Lung (tissue), 11 donors: ENCODE measurements at regions not wholly inside any gene's neighbourhood (a gene's known extent, or its start where the extent isn't known, plus 50 kb on each side); places are given as distances from the start of the nearest gene placed in this dataset.
"Not testable (repeated sequence)": the region's sequence is repeated elsewhere in the genome, so short reads cannot be mapped to it uniquely, and the experiment has no call there.

ENCODE experiments used
- ATAC-seq: fragments of 200-7000 bp; cut with Tn5 transposase; one replicate; pipeline ENCODE4 v1.9.1; 2020; ENCODE audit warnings: moderate number of reproducible peaks; ENCODE audit not compliant: insufficient read depth, low FRiP score
- DNase-seq, 3 donors: peaks; one replicate each; pipeline ENCODE4 v3.0.0-alpha.2; 2013 to 2017
- H3K27ac ChIP-seq, 2 donors: one replicate each; pipeline ENCODE4 v1.5.1; 2013; ENCODE audit warnings: mild to moderate bottlenecking in 2 of 2, moderate library complexity in 2 of 2, control low read depth in 1 of 2, inconsistent platforms in 1 of 2, low read depth in 1 of 2, low read length in 1 of 2
- H3K27me3 ChIP-seq, 3 donors: one replicate each; pipeline ENCODE4 v1.5.1; 2013; ENCODE audit warnings: low read length in 2 of 3; ENCODE audit not compliant: control insufficient read depth in 3 of 3, insufficient read depth in 3 of 3
- H3K36me3 ChIP-seq, 4 donors: one replicate each; pipeline ENCODE4 v1.5.1; 2013; ENCODE audit warnings: low read length in 4 of 4, mild to moderate bottlenecking in 1 of 4, moderate library complexity in 1 of 4; ENCODE audit not compliant: control insufficient read depth in 4 of 4, insufficient read depth in 4 of 4
- H3K4me1 ChIP-seq, 5 donors: one replicate each; pipeline ENCODE4 v1.5.1; 2013; ENCODE audit warnings: low read length in 5 of 5, mild to moderate bottlenecking in 2 of 5, moderate library complexity in 1 of 5; ENCODE audit not compliant: control insufficient read depth in 5 of 5, insufficient read depth in 5 of 5
- H3K4me3 ChIP-seq: one replicate; pipeline ENCODE4 v1.5.1; 2013; ENCODE audit warnings: mild to moderate bottlenecking, control low read depth, moderate library complexity
- H3K9ac ChIP-seq, 2 donors: one replicate each; pipeline ENCODE4 v1.5.1; 2013; ENCODE audit warnings: low read length in 2 of 2, control low read depth in 1 of 2; ENCODE audit not compliant: insufficient read depth in 1 of 2
- H3K9me3 ChIP-seq, 4 donors: one replicate each; pipeline ENCODE4 v1.5.1; 2013; ENCODE audit warnings: low read length in 3 of 4, mild to moderate bottlenecking in 1 of 4, moderate library complexity in 1 of 4; ENCODE audit not compliant: control insufficient read depth in 4 of 4, insufficient read depth in 3 of 4
- WGBS, 2 donors: extraction: QIAGEN DNeasy Blood & Tissue Kit; methylation state at CpG; one replicate each; pipeline ENCODE4 v1.1.7; 2013; 5-methylcytosine and 5-hydroxymethylcytosine counted together
- TF ChIP-seq, protein P1 (sequence below): IDR thresholded peaks from 2 replicates; pipeline ENCODE4 v1.5.1; 2012; ENCODE audit warnings: mild to moderate bottlenecking; ENCODE audit errors: control extremely low read depth, extremely low read depth
- donor health status: control.
- donor health status: control.
- donor health status: Bipolar disorder and iron deficiency.
- donor health status: healthy.
- donor health status: DM: yes; HTN: yes; CAD: no.

DNA sequence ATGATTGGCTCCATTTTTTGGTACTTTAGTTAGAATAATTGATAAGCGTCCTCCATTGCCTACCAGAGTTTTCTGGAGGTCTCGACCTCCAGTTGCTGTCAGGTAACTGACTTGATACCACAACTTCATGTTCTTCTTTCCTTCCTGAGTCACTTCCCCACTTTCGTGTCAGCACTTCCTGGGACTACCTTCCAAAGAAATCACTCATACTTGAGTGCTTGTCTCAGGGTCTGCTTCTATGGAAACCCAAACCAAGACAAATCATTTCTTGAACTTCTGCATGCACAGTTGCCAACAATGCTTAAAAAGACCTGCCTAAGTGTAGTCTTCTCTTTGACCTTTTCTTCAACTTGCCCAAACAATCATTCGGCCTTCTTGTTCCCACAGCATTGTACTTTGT is 210.3 kb upstream of the ETAA1 start:
- 77 to 84% methylated on average over 4 of the region's 4 CpGs for WGBS, 2 donors
- Histone ChIP-seq H3K36me3 (no peaks in the 10 kb centered on the region), H3K27ac (no peak overlapping the region), H3K9ac (no peak overlapping the region), H3K9me3 (no peaks in the 10 kb centered on the region), H3K27me3 (no peaks in the 10 kb centered on the region), H3K4me3 (no peak overlapping the region), H3K4me1 (no peaks in the 10 kb centered on the region)
- DNase-seq (no peak), ATAC-seq (no peak)
- TF ChIP-seq, protein P1, sequence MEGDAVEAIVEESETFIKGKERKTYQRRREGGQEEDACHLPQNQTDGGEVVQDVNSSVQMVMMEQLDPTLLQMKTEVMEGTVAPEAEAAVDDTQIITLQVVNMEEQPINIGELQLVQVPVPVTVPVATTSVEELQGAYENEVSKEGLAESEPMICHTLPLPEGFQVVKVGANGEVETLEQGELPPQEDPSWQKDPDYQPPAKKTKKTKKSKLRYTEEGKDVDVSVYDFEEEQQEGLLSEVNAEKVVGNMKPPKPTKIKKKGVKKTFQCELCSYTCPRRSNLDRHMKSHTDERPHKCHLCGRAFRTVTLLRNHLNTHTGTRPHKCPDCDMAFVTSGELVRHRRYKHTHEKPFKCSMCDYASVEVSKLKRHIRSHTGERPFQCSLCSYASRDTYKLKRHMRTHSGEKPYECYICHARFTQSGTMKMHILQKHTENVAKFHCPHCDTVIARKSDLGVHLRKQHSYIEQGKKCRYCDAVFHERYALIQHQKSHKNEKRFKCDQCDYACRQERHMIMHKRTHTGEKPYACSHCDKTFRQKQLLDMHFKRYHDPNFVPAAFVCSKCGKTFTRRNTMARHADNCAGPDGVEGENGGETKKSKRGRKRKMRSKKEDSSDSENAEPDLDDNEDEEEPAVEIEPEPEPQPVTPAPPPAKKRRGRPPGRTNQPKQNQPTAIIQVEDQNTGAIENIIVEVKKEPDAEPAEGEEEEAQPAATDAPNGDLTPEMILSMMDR = no peak

DNA sequence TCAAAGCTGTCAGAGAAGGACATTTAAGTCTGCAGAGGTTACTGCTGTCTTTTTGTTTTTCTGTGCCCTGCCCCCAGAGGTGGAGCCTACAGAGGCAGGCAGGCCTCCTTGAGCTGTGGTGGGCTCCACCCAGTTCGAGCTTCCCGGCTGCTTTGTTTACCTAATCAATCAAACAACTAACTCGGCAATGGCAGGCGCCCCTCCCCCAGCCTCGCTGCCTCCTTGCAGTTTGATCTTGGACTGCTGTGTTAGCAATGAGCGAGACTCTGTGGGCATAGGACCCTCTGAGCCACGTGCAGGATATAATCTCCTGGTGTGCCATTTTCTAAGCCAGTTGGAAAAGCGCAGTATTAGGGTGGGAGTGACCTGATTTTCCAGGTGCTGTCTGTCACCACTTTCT is 201.8 kb upstream of the ETAA1 start:
- not testable (repeated sequence) for H3K4me3 ChIP-seq, H3K9me3 ChIP-seq, DNase-seq, H3K27me3 ChIP-seq, H3K36me3 ChIP-seq, H3K4me1 ChIP-seq, H3K27ac ChIP-seq, H3K9ac ChIP-seq, ATAC-seq
- 67 to 77% methylated on average over 8 of the region's 8 CpGs for WGBS, 2 donors

DNA sequence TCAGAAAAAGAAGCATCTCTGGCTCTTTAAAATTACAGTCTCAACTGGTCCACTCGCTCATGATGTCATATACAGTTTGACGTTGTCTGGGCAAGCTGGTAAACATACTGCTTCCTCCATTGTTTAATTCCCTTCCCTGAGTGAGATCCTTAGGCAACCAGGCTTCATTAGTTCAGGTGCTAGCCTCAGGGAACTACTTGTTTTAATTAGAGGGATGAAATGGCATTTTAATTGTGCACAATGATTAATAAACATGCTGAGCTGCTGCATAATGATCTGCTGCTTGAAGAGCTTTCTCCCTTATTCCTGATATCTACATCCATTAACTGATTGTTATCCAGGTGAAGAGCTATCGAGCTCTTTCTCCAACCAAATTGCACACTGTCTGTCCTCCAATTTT is 195.6 kb upstream of the ETAA1 start:
- Histone ChIP-seq H3K9me3 (no peaks in the 10 kb centered on the region), H3K27me3 (no peaks in the 10 kb centered on the region), H3K27ac (no peak overlapping the region), H3K36me3 (no peaks in the 10 kb centered on the region), H3K9ac (no peak overlapping the region), H3K4me3 (no peak overlapping the region), H3K4me1 (no peaks in the 10 kb centered on the region)
- ATAC-seq (no peak), DNase-seq (no peak)
- TF ChIP-seq, protein P1 = no peak
- WGBS, 2 donors = 76 to 85% methylated on average over 3 of the region's 3 CpGs

DNA sequence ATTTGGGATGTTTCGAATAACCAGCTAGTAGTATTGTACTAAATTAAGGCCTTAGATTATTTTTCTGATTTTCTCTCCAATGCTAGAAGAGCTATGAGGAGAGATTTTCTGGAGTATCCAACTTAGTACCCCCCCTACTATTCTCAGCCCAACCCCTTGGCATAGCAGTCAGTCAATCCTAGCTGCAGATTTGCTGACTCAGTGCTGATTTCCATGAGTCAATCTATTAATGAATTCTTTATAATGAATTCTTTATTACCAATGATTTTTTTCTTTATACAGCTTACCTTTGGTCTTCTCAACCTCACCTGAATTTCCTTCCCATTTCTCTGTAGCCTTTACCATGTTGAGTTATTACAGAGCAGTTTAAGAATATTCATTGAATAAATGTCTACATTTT is 192.8 kb upstream of the ETAA1 start:
- Histone ChIP-seq H3K27me3 (no peaks in the 10 kb centered on the region), H3K27ac (no peak overlapping the region), H3K9ac (no peak overlapping the region), H3K36me3 (no peaks in the 10 kb centered on the region), H3K4me3 (no peak overlapping the region), H3K4me1 (peaks cover 0 to 2% (median 0%) of the 10 kb centered on the region in 5 donors), H3K9me3 (no peaks in the 10 kb centered on the region)
- DNase-seq = no peak
- ATAC-seq = no peak
- WGBS, 2 donors = 87 to 100% methylated on average over 1 of the region's 1 CpG
- TF ChIP-seq, protein P1 = no peak
